Endothelial cell of umbilical vein (primary cell): ENCODE measurements at regions not wholly inside any gene's neighbourhood (a gene's known extent, or its start where the extent isn't known, plus 50 kb on each side); places are given as distances from the start of the nearest gene placed in this dataset.

Experiments
- BruUV-seq: library from RNA; stranded (reverse); fragments of 400-500 nt; replicated peaks from 2 replicates; lab custom pipeline; 2021; lab: Mats Ljungman, UMichigan
- CTCF ChIA-PET: fragments of 300-600, 350-600 bp; sonication (Branson Sonifier 250); formaldehyde crosslinking; loops from one replicate; lab custom pipeline; 2021; ENCODE audit warnings: antibody characterized with exemption, inconsistent platforms; lab: Charles Lee
- POLR2A ChIA-PET: fragments of 300-600, 350-600 bp; sonication (Branson Sonifier 250); formaldehyde crosslinking; loops from one replicate; lab custom pipeline; 2021; ENCODE audit warnings: antibody characterized with exemption, inconsistent platforms; lab: Charles Lee
- DNase-seq: peaks from one replicate; pipeline ENCODE4 v3.0.0-alpha.2; 2011; ENCODE audit warnings: low read depth, low spot score
- FAIRE-seq: peaks from 2 replicates; lab custom pipeline; 2011; peaks lifted over from hg19 to GRCh38; lab: Jason Lieb, UNC
- H2AFZ ChIP-seq: 2 replicates; pipeline ENCODE4 v1.6.0; 2012; ENCODE audit warnings: low read depth, low read length, control low read depth, inconsistent platforms
- H3K27ac ChIP-seq: 2 replicates; pipeline ENCODE4 v1.5.1; 2011; ENCODE audit warnings: low read depth, mild to moderate bottlenecking, control low read depth, low read length, moderate library complexity; ENCODE audit not compliant: insufficient read depth
- H3K27me3 ChIP-seq, 2 experiments: 2 replicates each; pipeline versions ENCODE4 v1.6.0 to v1.6.1; 2011; ENCODE audit warnings: low read length in 2 of 2, mixed read lengths in 1 of 2; ENCODE audit not compliant: control insufficient read depth in 2 of 2, insufficient read depth in 2 of 2
- H3K36me3 ChIP-seq, 2 experiments: 2 replicates in 1 of 2; 3 replicates in 1 of 2; pipeline ENCODE4 v1.5.1; 2011; ENCODE audit warnings: low read length in 2 of 2, mild to moderate bottlenecking in 1 of 2, moderate library complexity in 1 of 2; ENCODE audit not compliant: control insufficient read depth in 2 of 2, insufficient read depth in 2 of 2; ENCODE audit errors: extremely low read depth in 1 of 2
- H3K4me1 ChIP-seq: 3 replicates; pipeline ENCODE4 v1.5.1; 2011; ENCODE audit warnings: mild to moderate bottlenecking, low read length; ENCODE audit not compliant: control insufficient read depth, insufficient read depth; ENCODE audit errors: extremely low read depth
- H3K4me2 ChIP-seq: 2 replicates; pipeline ENCODE4 v1.6.1; 2011; ENCODE audit warnings: low read length, control low read depth, mixed read lengths; ENCODE audit not compliant: insufficient read depth
- H3K4me3 ChIP-seq, 3 experiments: fragments of 200-600 bp in 1 of 3; sonication (generic), shearing (Covaris generic) in 1 of 3; replicated peaks in 1 of 3; 2 replicates each; pipeline ENCODE4 v1.5.1; 2011 to 2016; ENCODE audit warnings: control low read depth in 3 of 3, low read length in 3 of 3, mild to moderate bottlenecking in 2 of 3, inconsistent platforms in 1 of 3, low read depth in 1 of 3, moderate library complexity in 1 of 3; ENCODE audit not compliant: insufficient read depth in 1 of 3
- H3K79me2 ChIP-seq: 2 replicates; pipeline ENCODE4 v1.6.0; 2012; ENCODE audit warnings: low read length, inconsistent platforms; ENCODE audit not compliant: control insufficient read depth, insufficient read depth
- H3K9ac ChIP-seq: replicated peaks from 2 replicates; pipeline ENCODE3; 2011; ENCODE audit warnings: low read length, control low read depth; ENCODE audit not compliant: insufficient read depth; ENCODE audit errors: extremely low read depth
- H3K9me1 ChIP-seq: replicated peaks from 3 replicates; pipeline ENCODE4 v1.6.0; 2011; ENCODE audit warnings: mild to moderate bottlenecking, low read length; ENCODE audit not compliant: control insufficient read depth, insufficient read depth; ENCODE audit errors: extremely low read depth
- H3K9me3 ChIP-seq: replicated peaks from 2 replicates; pipeline ENCODE4 v1.5.1; 2012; ENCODE audit warnings: low read length, inconsistent platforms; ENCODE audit not compliant: control insufficient read depth, insufficient read depth
- H4K20me1 ChIP-seq: replicated peaks from 2 replicates; pipeline ENCODE3; 2011; ENCODE audit warnings: mild to moderate bottlenecking, low read length; ENCODE audit not compliant: control insufficient read depth, insufficient read depth; ENCODE audit errors: extremely low read depth
- EZH2 ChIP-seq: IDR thresholded peaks from 2 replicates; pipeline ENCODE4 v1.6.1; 2012; ENCODE audit warnings: borderline replicate concordance, low read depth, mild to moderate bottlenecking, moderate library complexity, low read length, inconsistent platforms; ENCODE audit not compliant: severe bottlenecking
- FOS ChIP-seq: IDR thresholded peaks from 2 replicates; pipeline ENCODE4 v1.6.1; 2011; ENCODE audit warnings: mild to moderate bottlenecking, low read length, moderate library complexity, borderline replicate concordance; ENCODE audit not compliant: insufficient read depth
- GATA2 ChIP-seq: IDR thresholded peaks from 2 replicates; pipeline ENCODE4 v1.7.0; 2011; ENCODE audit warnings: low read depth, mild to moderate bottlenecking, moderate library complexity, mixed read lengths, low read length; ENCODE audit not compliant: insufficient read length, insufficient read depth
- JUN ChIP-seq: IDR thresholded peaks from 2 replicates; pipeline ENCODE4 v1.6.1; 2011; ENCODE audit warnings: borderline replicate concordance, low read depth; ENCODE audit not compliant: insufficient read length, insufficient read depth
- MYC ChIP-seq: IDR thresholded peaks from one replicate; pipeline ENCODE4 v1.6.1; 2011; ENCODE audit warnings: mild to moderate bottlenecking, low read depth, low read length
- POLR2A ChIP-seq: IDR thresholded peaks from 2 replicates; pipeline ENCODE4 v1.6.1; 2012; ENCODE audit warnings: low read depth, mild to moderate bottlenecking, control low read depth, low read length
- POLR2AphosphoS5 ChIP-seq: IDR thresholded peaks from 2 replicates; pipeline ENCODE4 v1.6.1; 2012; ENCODE audit warnings: low read depth, mild to moderate bottlenecking, control low read depth, low read length, moderate library complexity; ENCODE audit not compliant: insufficient read depth
- dilution Hi-C: fragments of 300-500 bp; cut with MboI; formaldehyde crosslinking; loops from one replicate; pipeline ENCODE4 v1.15.0; 2019; ENCODE audit warnings: low sequenced_read_pairs; ENCODE audit not compliant: extremely low pct_ligation_motif_present
- intact Hi-C: fragments of 100-400 bp; cut with micrococcal nuclease; formaldehyde crosslinking; loops from one replicate; pipeline ENCODE4 v1.10.0; 2022
- TF ChIP-seq, protein P1 (sequence below), 2 donors: IDR thresholded peaks; 1 replicate in 1 of 2; 2 replicates in 1 of 2; pipeline ENCODE4 v1.5.1; 2011; ENCODE audit warnings: low read length in 2 of 2, mild to moderate bottlenecking in 2 of 2, moderate library complexity in 2 of 2, control low read depth in 1 of 2, inconsistent platforms in 1 of 2, low read depth in 1 of 2; ENCODE audit not compliant: insufficient read depth in 1 of 2; ENCODE audit errors: extremely low read depth in 1 of 2
- TF ChIP-seq, protein P2 (sequence below): IDR thresholded peaks from 2 replicates; pipeline ENCODE4 v1.6.1; 2011; ENCODE audit not compliant: insufficient read depth, insufficient read length

DNA sequence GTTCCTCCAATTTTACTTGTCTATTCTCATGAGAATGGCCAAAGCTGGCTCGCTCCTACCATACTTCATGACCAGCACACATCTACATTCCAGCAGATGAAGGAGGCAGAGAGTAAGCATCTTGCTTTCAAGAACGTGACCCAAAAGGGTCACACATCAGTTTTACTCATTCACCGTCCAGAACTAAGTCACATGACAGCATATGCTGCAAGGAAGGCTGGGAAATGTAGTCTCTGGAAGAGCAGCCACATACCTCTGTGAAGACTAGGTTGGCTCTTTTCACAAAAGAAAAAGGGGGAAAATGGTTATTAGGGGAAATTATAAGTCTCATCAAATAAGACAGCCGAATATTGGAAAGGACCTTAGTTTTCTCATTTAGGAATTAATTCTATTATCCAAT is 835.3 kb downstream of the EPHA4 start:
- H3K9me1 ChIP-seq = no peaks in the 10 kb centered on the region
- DNase-seq = no peak
- no peak overlapping the region for H3K4me2 ChIP-seq
- no peak overlapping the region for H3K4me3 ChIP-seq
- no peak for FAIRE-seq
- no peak for TF ChIP-seq EZH2
- no peak for TF ChIP-seq GATA2
- no peak for TF ChIP-seq JUN
- TF ChIP-seq POLR2AphosphoS5 = no peak
- TF ChIP-seq, protein P1, sequence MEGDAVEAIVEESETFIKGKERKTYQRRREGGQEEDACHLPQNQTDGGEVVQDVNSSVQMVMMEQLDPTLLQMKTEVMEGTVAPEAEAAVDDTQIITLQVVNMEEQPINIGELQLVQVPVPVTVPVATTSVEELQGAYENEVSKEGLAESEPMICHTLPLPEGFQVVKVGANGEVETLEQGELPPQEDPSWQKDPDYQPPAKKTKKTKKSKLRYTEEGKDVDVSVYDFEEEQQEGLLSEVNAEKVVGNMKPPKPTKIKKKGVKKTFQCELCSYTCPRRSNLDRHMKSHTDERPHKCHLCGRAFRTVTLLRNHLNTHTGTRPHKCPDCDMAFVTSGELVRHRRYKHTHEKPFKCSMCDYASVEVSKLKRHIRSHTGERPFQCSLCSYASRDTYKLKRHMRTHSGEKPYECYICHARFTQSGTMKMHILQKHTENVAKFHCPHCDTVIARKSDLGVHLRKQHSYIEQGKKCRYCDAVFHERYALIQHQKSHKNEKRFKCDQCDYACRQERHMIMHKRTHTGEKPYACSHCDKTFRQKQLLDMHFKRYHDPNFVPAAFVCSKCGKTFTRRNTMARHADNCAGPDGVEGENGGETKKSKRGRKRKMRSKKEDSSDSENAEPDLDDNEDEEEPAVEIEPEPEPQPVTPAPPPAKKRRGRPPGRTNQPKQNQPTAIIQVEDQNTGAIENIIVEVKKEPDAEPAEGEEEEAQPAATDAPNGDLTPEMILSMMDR (IDR thresholded peaks at IDR 0.05; ENCODE audit: extremely low read depth in 1 of 2, insufficient read depth in 1 of 2, low read depth in 1 of 2, low read length in 2 of 2) = no peak
- no peak for TF ChIP-seq POLR2A
- no peak for TF ChIP-seq MYC
- TF ChIP-seq FOS = no peak
- TF ChIP-seq, protein P2, sequence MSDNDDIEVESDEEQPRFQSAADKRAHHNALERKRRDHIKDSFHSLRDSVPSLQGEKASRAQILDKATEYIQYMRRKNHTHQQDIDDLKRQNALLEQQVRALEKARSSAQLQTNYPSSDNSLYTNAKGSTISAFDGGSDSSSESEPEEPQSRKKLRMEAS = no peak
- no peaks in the 10 kb centered on the region for H4K20me1 ChIP-seq
- no peaks in the 10 kb centered on the region for H3K27me3 ChIP-seq
- no peak overlapping the region for H2AFZ ChIP-seq
- CTCF ChIA-PET = no interaction called here
- H3K79me2 ChIP-seq = no peaks in the 10 kb centered on the region
- no peak overlapping the region for H3K9ac ChIP-seq
- no TSS peak for BruUV-seq
- intact Hi-C loops = no loop called here
- H3K36me3 ChIP-seq = no peaks in the 10 kb centered on the region
- no peaks in the 10 kb centered on the region for H3K4me1 ChIP-seq
- dilution Hi-C loops = no loop called here
- no peaks in the 10 kb centered on the region for H3K9me3 ChIP-seq
- H3K27ac ChIP-seq = no peak overlapping the region
- POLR2A ChIA-PET = no interaction called here
